LNCaP clone FGC (cell line): ENCODE measurements at regions not wholly inside any gene's neighbourhood (a gene's known extent, or its start where the extent isn't known, plus 50 kb on each side); places are given as distances from the start of the nearest gene placed in this dataset.

Experiments used
- DNase-seq: peaks from one replicate; pipeline ENCODE4 v3.0.0-alpha.2; 2011; ENCODE audit warnings: low read depth
- H3K4me3 ChIP-seq: 2 replicates; pipeline ENCODE4 v1.5.1; 2011; ENCODE audit warnings: mild to moderate bottlenecking, low read depth, low read length, control low read depth
- CTCF ChIP-seq: IDR thresholded peaks from 2 replicates; pipeline ENCODE4 v1.5.1; 2012; ENCODE audit warnings: mild to moderate bottlenecking; ENCODE audit not compliant: control insufficient read depth, insufficient read depth; ENCODE audit errors: extremely low read depth

- no peak for DNase-seq
- no peak for TF ChIP-seq CTCF
- no peak overlapping the region for H3K4me3 ChIP-seq
Observed at GRCh38 chr3:78052746-78053145, 1012.8 kb downstream of the ROBO2 start.

- DNase-seq, result no peak
- H3K4me3 ChIP-seq, result no peak overlapping the region
- TF ChIP-seq CTCF, result no peak
Observed at GRCh38 chr3:78066287-78066686, 1026.4 kb downstream of the ROBO2 start.

GRCh38 chr3:78070188-78070587, 1030.3 kb downstream of the ROBO2 start:
- no peak overlapping the region for H3K4me3 ChIP-seq
- no peak for DNase-seq
- TF ChIP-seq CTCF, result no peak

GRCh38 chr3:78076379-78076778, 1036.5 kb downstream of the ROBO2 start:
- TF ChIP-seq CTCF, result no peak
- DNase-seq, result no peak
- no peak overlapping the region for H3K4me3 ChIP-seq

GRCh38 chr3:78077178-78077577, 1037.3 kb downstream of the ROBO2 start:
- no peak for DNase-seq
- no peak for TF ChIP-seq CTCF

GRCh38 chr3:78077842-78078241, 1037.9 kb downstream of the ROBO2 start:
- DNase-seq, result no peak
- no peak for TF ChIP-seq CTCF
- H3K4me3 ChIP-seq, result no peak overlapping the region

More at GRCh38 chr3:78077178-78077577, 1037.3 kb downstream of the ROBO2 start:
- H3K4me3 ChIP-seq, result no peak overlapping the region

- no peak overlapping the region for H3K4me3 ChIP-seq
- no peak for TF ChIP-seq CTCF
- DNase-seq, result no peak
Observed at GRCh38 chr3:78079514-78079913, 1039.6 kb downstream of the ROBO2 start.
